ENCODE measurements at regions not wholly inside any gene's neighbourhood (a gene's known extent, or its start where the extent isn't known, plus 50 kb on each side); places are given as distances from the start of the nearest gene placed in this dataset.

- no peak for DNase-seq
Observed at GRCh38 chr1:78799926-78800325, 150.3 kb downstream of the IFI44 start.

GRCh38 chr1:78814176-78814575, 164.5 kb downstream of the IFI44 start:
- DNase-seq, result no peak

GRCh38 chr1:78825561-78825960, 175.9 kb downstream of the IFI44 start:
- no peak for DNase-seq

GRCh38 chr1:78829644-78830043, 176.9 kb downstream of the ADGRL4 start:
- DNase-seq, result no peak

DNA sequence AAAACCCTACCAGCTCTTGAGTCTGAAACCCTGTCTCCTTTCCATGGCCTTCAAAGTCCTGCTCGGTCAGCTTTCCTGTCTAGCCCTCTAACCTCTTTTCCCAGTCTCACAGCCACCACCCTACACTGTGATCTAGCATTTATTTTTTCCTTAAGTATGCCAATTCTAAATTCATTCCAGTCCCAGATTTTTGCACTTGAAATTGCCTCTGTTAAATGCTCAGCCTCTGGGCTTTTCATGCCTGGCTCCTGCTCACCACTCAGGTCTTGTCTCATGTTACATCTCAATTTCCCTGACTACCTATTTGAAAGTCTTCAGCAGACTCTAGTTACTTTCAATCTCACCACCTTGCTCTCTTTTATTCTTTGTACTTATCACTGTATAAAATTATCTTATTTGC, 176.2 kb downstream of the ADGRL4 start:
- no peak for DNase-seq

DNA sequence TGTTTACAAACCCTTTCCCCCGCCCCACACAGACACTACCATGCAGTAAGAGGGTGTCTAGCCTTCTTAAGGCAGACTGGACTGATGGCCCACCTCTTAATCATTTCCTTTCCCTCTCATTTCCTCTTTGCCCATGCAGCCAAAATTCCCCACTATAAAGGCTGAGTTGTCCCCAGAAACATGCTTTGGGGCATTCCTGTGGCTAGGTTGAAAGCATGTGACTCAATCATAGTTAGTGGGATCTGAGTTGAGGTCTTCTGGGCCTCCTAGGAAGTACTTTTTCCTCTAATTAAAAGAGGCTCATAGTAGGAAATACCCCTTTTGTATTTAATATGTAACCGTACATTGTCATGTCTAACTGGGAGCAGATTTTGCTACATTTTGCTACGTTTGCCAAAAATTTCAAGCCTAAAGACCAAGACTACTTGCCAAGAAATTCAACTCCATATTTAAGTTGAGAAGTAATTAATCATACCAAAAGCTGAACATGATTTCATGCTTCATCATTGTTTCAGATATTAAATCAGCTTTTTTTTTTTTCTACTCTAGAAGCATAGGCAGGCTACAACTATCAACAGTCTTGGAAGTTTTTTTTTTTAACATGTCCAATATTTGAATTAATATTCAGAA, 174.7 kb downstream of the ADGRL4 start:
- no peak for DNase-seq

DNA sequence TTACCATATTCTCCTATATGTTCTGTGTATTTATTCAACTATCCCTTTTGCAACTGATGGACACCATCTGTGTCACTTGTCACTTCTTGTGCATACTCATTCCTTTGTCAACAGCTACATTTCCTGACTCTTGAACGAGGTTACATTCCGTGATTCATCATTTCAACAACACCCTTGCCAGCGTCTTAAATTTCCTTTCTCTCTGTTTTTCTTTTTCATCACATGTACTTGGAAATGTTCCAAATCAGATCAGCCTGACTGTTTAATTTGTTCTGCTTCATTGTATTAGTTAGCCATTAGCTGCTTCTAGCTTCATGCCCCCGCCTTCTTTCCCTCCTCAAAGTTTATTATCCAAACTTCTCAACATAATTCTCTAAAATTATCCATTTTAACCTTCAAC, 173.0 kb downstream of the ADGRL4 start:
- DNase-seq, result no peak

DNA sequence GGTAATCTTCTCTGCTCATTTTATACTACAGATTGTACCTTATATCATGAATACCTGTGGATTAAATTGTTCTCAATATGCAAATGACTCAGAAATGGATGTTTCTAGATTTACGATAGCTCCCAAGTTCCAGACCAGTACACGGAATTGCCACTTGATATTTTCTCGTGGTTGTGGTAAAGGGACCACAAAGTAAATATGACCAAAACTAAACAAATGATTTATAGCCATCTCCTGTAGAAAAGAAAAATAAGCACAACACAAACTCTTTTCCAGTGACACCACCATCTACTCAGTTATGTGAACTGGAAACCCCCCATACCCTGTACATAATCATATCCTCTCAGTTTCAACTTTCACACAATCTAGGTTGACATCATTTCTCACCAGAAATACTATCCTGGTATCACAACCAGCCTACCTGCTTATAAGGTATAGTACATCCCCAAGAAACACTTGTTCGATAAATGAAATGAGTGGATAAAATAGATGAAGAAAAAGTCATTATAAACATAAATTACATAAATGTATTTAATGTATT, 172.3 kb downstream of the ADGRL4 start:
- DNase-seq, result no peak

GRCh38 chr1:78836726-78837125, 169.8 kb downstream of the ADGRL4 start:
- no peak for DNase-seq

DNA sequence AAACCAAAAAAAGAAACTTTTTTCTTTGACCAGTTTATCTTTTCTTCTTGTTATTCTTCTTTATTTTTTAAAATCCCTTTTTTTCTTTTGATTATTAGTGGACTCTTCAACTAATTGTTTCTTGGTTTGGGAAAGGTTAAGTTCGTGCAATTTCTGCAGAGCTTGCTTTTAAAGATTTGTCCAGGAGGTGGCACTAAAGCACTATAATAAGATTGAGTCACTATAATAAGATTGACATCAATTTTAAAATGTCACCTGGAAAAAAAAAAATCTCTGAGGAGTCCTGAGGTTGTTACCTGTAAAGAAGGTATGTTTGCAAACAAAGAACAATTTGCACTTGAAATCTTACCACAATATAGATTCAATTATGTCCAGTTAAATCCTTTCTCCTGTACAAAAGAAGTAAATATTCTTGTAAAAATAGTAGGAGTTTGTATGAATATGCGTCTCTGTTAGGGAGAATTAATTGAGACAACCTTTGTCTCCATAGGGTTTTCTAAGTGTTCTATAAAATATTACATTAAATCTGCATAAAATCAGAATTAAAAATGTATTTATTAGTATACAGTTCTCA, 166.7 kb downstream of the ADGRL4 start:
- peak; percentile 36 for DNase-seq

Data from stimulated activated CD8-positive, alpha-beta memory T cell treated with anti-CD3 and anti-CD28 coated beads, Interleukin-4, amount 100 ng/mL, for 48 hours (primary cell).